GM20000 (cell line): ENCODE measurements at regions not wholly inside any gene's neighbourhood (a gene's known extent, or its start where the extent isn't known, plus 50 kb on each side); places are given as distances from the start of the nearest gene placed in this dataset.

ENCODE experiments used
- DNase-seq: peaks from one replicate; pipeline ENCODE4 v3.0.0; 2012; ENCODE audit warnings: low spot score
- CTCF ChIP-seq: IDR thresholded peaks from 2 replicates; pipeline ENCODE4 v1.5.1; 2012; ENCODE audit warnings: mild to moderate bottlenecking, control low read depth; ENCODE audit errors: extremely low read depth, missing control alignments

- no peak for TF ChIP-seq CTCF
Observed at GRCh38 chr10:43701295-43701694, 52.6 kb upstream of the ZNF32 start.

GRCh38 chr10:43700306-43700705, 51.6 kb upstream of the ZNF32 start:
- TF ChIP-seq CTCF, result no peak
- no peak for DNase-seq

More at GRCh38 chr10:43701295-43701694, 52.6 kb upstream of the ZNF32 start:
- no peak for DNase-seq

GRCh38 chr10:43699516-43699915, 50.8 kb upstream of the ZNF32 start:
- no peak for DNase-seq
- TF ChIP-seq CTCF, result no peak
